ENCODE measurements at regions not wholly inside any gene's neighbourhood (a gene's known extent, or its start where the extent isn't known, plus 50 kb on each side); places are given as distances from the start of the nearest gene placed in this dataset.
"Not testable (repeated sequence)": the region's sequence is repeated elsewhere in the genome, so short reads cannot be mapped to it uniquely, and the experiment has no call there.

GRCh38 chr1:55893155-55893554, 678.0 kb upstream of the USP24 start:
- no peak for DNase-seq

- no peak for DNase-seq
Observed at GRCh38 chr1:55888685-55889317, 673.6 kb upstream of the USP24 start.

- no peak for DNase-seq
Observed at GRCh38 chr1:55886856-55887712, 671.9 kb upstream of the USP24 start.

- DNase-seq: no peak
Observed at GRCh38 chr1:55885619-55886018, 670.5 kb upstream of the USP24 start.

GRCh38 chr1:55882931-55883330, 667.8 kb upstream of the USP24 start:
- DNase-seq: no peak

GRCh38 chr1:55879346-55879745, 664.2 kb upstream of the USP24 start:
- DNase-seq: no peak

- no peak for DNase-seq
Observed at GRCh38 chr1:55877437-55878232, 662.5 kb upstream of the USP24 start.

- no peak for DNase-seq
Observed at GRCh38 chr1:55876276-55877060, 661.3 kb upstream of the USP24 start.

- DNase-seq: no peak
Observed at GRCh38 chr1:55870106-55870505, 654.9 kb upstream of the USP24 start.

GRCh38 chr1:55869065-55869464, 653.9 kb upstream of the USP24 start:
- DNase-seq: no peak

- no peak for DNase-seq
Observed at GRCh38 chr1:55868026-55868425, 652.9 kb upstream of the USP24 start.

GRCh38 chr1:55867304-55867843, 652.2 kb upstream of the USP24 start:
- no peak for DNase-seq

GRCh38 chr1:55865778-55866177, 650.6 kb upstream of the USP24 start:
- not testable (repeated sequence) for DNase-seq

GRCh38 chr1:55864251-55864650, 649.1 kb upstream of the USP24 start:
- no peak for DNase-seq

GRCh38 chr1:55861676-55862340, 646.6 kb upstream of the USP24 start:
- DNase-seq: no peak

- no peak for DNase-seq
Observed at GRCh38 chr1:55860798-55861519, 645.8 kb upstream of the USP24 start.

- DNase-seq: no peak
Observed at GRCh38 chr1:55860326-55860725, 645.2 kb upstream of the USP24 start.

- DNase-seq: no peak
Observed at GRCh38 chr1:55854911-55855310, 639.7 kb upstream of the USP24 start.

GRCh38 chr1:55848906-55849305, 633.7 kb upstream of the USP24 start:
- DNase-seq: no peak

- DNase-seq: no peak
Observed at GRCh38 chr1:55846051-55846450, 630.9 kb upstream of the USP24 start.

- DNase-seq: no peak
Observed at GRCh38 chr1:55844322-55844721, 629.2 kb upstream of the USP24 start.
